Heart right ventricle (tissue), 16 donors: ENCODE measurements at regions not wholly inside any gene's neighbourhood (a gene's known extent, or its start where the extent isn't known, plus 50 kb on each side); places are given as distances from the start of the nearest gene placed in this dataset.

Experiments
- ATAC-seq, 8 donors: fragments of 200-7000 bp; cut with Tn5 transposase; one replicate each; pipeline ENCODE4 v1.9.1; 2020; ENCODE audit warnings: mild to moderate bottlenecking in 8 of 8, moderate library complexity in 8 of 8, moderate number of reproducible peaks in 1 of 8
- DNase-seq, 2 donors: peaks; one replicate each; pipeline ENCODE4 v3.0.0-alpha.2; 2020
- H3K27ac ChIP-seq, 10 donors: fragments of 200-600 bp; sonication (generic) in 2 of 10; one replicate each; pipeline versions ENCODE4 v1.5.0 to v1.8.0; 2020 to 2022; ENCODE audit warnings: mild to moderate bottlenecking in 3 of 10
- H3K27me3 ChIP-seq, 7 donors: fragments of 200-600 bp; one replicate each; pipeline ENCODE4 v1.8.0; 2021 to 2022; ENCODE audit warnings: mild to moderate bottlenecking in 2 of 7
- H3K36me3 ChIP-seq, 9 donors: fragments of 200-600 bp; sonication (generic) in 1 of 9; one replicate each; pipeline versions ENCODE4 v1.5.0 to v1.8.0; 2020 to 2022; ENCODE audit warnings: mild to moderate bottlenecking in 2 of 9
- H3K4me1 ChIP-seq, 9 donors: fragments of 200-600 bp; sonication (generic) in 1 of 9; one replicate each; pipeline versions ENCODE4 v1.5.0 to v1.8.0; 2020 to 2022; ENCODE audit warnings: mild to moderate bottlenecking in 4 of 9
- H3K4me3 ChIP-seq, 10 donors: fragments of 200-600 bp; sonication (generic) in 2 of 10; one replicate each; pipeline versions ENCODE4 v1.5.0 to v1.8.0; 2020 to 2022; ENCODE audit warnings: mild to moderate bottlenecking in 7 of 10, moderate library complexity in 2 of 10
- H3K9me3 ChIP-seq, 11 donors: fragments of 200-600 bp in 10 of 11; sonication (generic) in 2 of 11; one replicate each; pipeline versions ENCODE4 v1.5.0 to v1.8.0; 2013 to 2022; ENCODE audit warnings: mild to moderate bottlenecking in 2 of 11, control low read depth in 1 of 11, moderate library complexity in 1 of 11
- CTCF ChIP-seq, 9 donors: fragments of 200-600 bp; sonication (generic) in 2 of 9; IDR thresholded peaks; one replicate each; pipeline versions ENCODE4 v1.5.0 to v1.8.0; 2021 to 2022; ENCODE audit warnings: antibody characterized with exemption in 9 of 9, mild to moderate bottlenecking in 5 of 9, moderate library complexity in 1 of 9
- WGBS, 2 donors: extraction: QIAGEN DNeasy Blood & Tissue Kit; methylation state at CpG; one replicate each; pipeline ENCODE4 v1.1.7; 2013; ENCODE audit warnings: inconsistent platforms in 1 of 2; 5-methylcytosine and 5-hydroxymethylcytosine counted together
- intact Hi-C, 10 donors: fragments of 100-400 bp; cut with DNase I; formaldehyde crosslinking; loops; one replicate each; pipeline versions ENCODE4 v1.11.1 to v1.14.2; 2022
- donor health status: Arrhythmogenic right ventricular cardiomyopathy.
- donor health status: ischemic (EF 13 %, LVEDD 7.1; RV severe dilation, severe dysfunction).
- donor health status: healthy with polysubstance abuse.
- donor health status: DM: no; HTN: yes; CAD: no.
- donor health status: DM: no; HTN: no; CAD: no.
- donor health status: ischemic (EF 25% LVEDD 6.9; RV normal size, moderate dysfunction).
- donor health status: ischemic (EF 25% LVEDD 5.7; RV mildly dilated, moderate dysfunction).
- donor health status: healthy.
- donor health status: DM: yes; HTN: yes; CAD: no.
- donor health status: Ischemic cardiomyopathy.
- donor health status: ischemic (EF 35%, LVEDD 5.7; RV mildly dilated, moderate dysfunction).
- donor health status: nonischemic (EF 11% LVEDD 7.7; RV severe dilation, severe dysfunction).
- donor health status: DM: yes; HTN: yes; CAD: no.
- donor health status: PGD.
- donor health status: ischemic (EF 29% LVEDD 5.4; RV normal size, mild dysfunction).
- donor health status: nonischemic (EF 23%, LVEDD 6.1; RV moderate dilation, normal function).

GRCh38 chr19:32201211-32201610 lies 144.2 kb upstream of the ZNF507 start:
- ATAC-seq (no peak), DNase-seq (no peak)
- intact Hi-C loops: no loop called here
- Histone ChIP-seq H3K4me3 (no peak overlapping the region), H3K36me3 (no peaks in the 10 kb centered on the region), H3K27ac (no peak overlapping the region), H3K9me3 (no peaks in the 10 kb centered on the region), H3K27me3 (peaks cover 0 to 31% (median 3%) of the 10 kb centered on the region in 7 donors), H3K4me1 (no peaks in the 10 kb centered on the region)
- TF ChIP-seq CTCF (IDR thresholded peaks at IDR 0.05): no peak
- WGBS, 2 donors: 81 to 85% methylated on average over 2 of the region's 2 CpGs

- no peak overlapping the region for H3K27ac ChIP-seq
- no peaks in the 10 kb centered on the region for H3K9me3 ChIP-seq
- TF ChIP-seq CTCF (IDR thresholded peaks at IDR 0.05): no peak
- peak in 2 of 8 donors; percentile 39 to 44 for ATAC-seq
- H3K27me3 ChIP-seq: peaks cover 0 to 27% (median 3%) of the 10 kb centered on the region in 7 donors
- WGBS, 2 donors: 44 to 62% methylated on average over 15 of the region's 15 CpGs
- H3K4me3 ChIP-seq: no peak overlapping the region
- H3K36me3 ChIP-seq: no peaks in the 10 kb centered on the region
- no peaks in the 10 kb centered on the region for H3K4me1 ChIP-seq
- DNase-seq: no peak
- intact Hi-C loops: no loop called here
Observed at GRCh38 chr19:32201636-32202051, 143.8 kb upstream of the ZNF507 start.

- Histone ChIP-seq H3K36me3 (no peaks in the 10 kb centered on the region), H3K4me3 (no peak overlapping the region), H3K27me3 (peaks cover 0 to 21% (median 3%) of the 10 kb centered on the region in 7 donors), H3K4me1 (no peaks in the 10 kb centered on the region), H3K27ac (no peak overlapping the region), H3K9me3 (no peaks in the 10 kb centered on the region)
- 89 to 90% methylated on average over 5 of the region's 5 CpGs for WGBS, 2 donors
- no peak for ATAC-seq
- intact Hi-C loops: no loop called here
- no peak for DNase-seq
- TF ChIP-seq CTCF (IDR thresholded peaks at IDR 0.05): no peak
Observed at GRCh38 chr19:32202244-32202643, 143.2 kb upstream of the ZNF507 start.

- H3K27me3 ChIP-seq: peaks cover 0 to 16% (median 1%) of the 10 kb centered on the region in 7 donors
Observed at GRCh38 chr19:32203161-32203560, 142.2 kb upstream of the ZNF507 start.

More at GRCh38 chr19:32203161-32203560, 142.2 kb upstream of the ZNF507 start:
- no peak for TF ChIP-seq CTCF (IDR thresholded peaks at IDR 0.05)
- DNase-seq (no peak), ATAC-seq (no peak)
- 92 to 93% methylated on average over 6 of the region's 6 CpGs for WGBS, 2 donors
- Histone ChIP-seq H3K4me3 (no peak overlapping the region), H3K27ac (no peak overlapping the region), H3K4me1 (no peaks in the 10 kb centered on the region), H3K9me3 (no peaks in the 10 kb centered on the region), H3K36me3 (no peaks in the 10 kb centered on the region)
- intact Hi-C loops: no loop called here
